Neural progenitor cell (in vitro differentiated cells): ENCODE measurements at regions not wholly inside any gene's neighbourhood (a gene's known extent, or its start where the extent isn't known, plus 50 kb on each side); places are given as distances from the start of the nearest gene placed in this dataset.

Source experiments
- EZH2 ChIP-seq: fragments of 200-600 bp; sonication (generic); IDR thresholded peaks from 2 replicates; pipeline ENCODE4 v1.6.1; 2017; ENCODE audit warnings: antibody characterized with exemption, mild to moderate bottlenecking, moderate library complexity
- EZH2phosphoT487 ChIP-seq: fragments of 200-600 bp; sonication (generic); IDR thresholded peaks from 2 replicates; pipeline ENCODE4 v1.6.1; 2017; ENCODE audit warnings: antibody characterized with exemption
- TF ChIP-seq, protein P1 (sequence below): fragments of 200-600 bp; sonication (generic); IDR thresholded peaks from 2 replicates; pipeline ENCODE4 v1.5.1; 2017; ENCODE audit warnings: antibody characterized with exemption, mild to moderate bottlenecking

DNA sequence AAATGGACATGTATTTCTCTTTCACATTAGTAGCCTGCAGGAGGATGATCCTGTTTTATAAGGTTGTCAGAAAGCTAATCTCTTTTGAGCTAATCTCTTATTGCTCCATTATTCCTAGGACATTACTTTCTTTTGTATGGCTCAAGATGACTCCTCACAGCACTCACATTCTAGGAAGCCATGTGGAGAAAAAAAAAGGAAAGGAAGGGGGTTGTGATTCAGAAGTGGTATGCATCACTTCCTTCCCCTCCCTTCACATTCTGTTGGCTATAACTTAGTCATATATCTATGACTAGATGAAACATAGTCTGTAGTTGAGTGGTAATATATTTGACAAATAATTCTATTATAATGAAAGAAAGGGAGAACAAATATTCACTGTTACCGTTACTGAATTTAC is 168.8 kb upstream of the TTC14 start:
- TF ChIP-seq EZH2phosphoT487 = no peak
- TF ChIP-seq, protein P1, sequence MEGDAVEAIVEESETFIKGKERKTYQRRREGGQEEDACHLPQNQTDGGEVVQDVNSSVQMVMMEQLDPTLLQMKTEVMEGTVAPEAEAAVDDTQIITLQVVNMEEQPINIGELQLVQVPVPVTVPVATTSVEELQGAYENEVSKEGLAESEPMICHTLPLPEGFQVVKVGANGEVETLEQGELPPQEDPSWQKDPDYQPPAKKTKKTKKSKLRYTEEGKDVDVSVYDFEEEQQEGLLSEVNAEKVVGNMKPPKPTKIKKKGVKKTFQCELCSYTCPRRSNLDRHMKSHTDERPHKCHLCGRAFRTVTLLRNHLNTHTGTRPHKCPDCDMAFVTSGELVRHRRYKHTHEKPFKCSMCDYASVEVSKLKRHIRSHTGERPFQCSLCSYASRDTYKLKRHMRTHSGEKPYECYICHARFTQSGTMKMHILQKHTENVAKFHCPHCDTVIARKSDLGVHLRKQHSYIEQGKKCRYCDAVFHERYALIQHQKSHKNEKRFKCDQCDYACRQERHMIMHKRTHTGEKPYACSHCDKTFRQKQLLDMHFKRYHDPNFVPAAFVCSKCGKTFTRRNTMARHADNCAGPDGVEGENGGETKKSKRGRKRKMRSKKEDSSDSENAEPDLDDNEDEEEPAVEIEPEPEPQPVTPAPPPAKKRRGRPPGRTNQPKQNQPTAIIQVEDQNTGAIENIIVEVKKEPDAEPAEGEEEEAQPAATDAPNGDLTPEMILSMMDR = no peak
- no peak for TF ChIP-seq EZH2
